OCI-LY7 (cell line): ENCODE measurements at regions not wholly inside any gene's neighbourhood (a gene's known extent, or its start where the extent isn't known, plus 50 kb on each side); places are given as distances from the start of the nearest gene placed in this dataset.

Experiments used
- BruUV-seq: library from RNA; stranded (reverse); fragments of 400-500 nt; replicated peaks from 2 replicates; lab custom pipeline; 2021; lab: Mats Ljungman, UMichigan
- CTCF ChIA-PET: fragments of 300-600 bp; sonication (Branson Sonifier 250); formaldehyde crosslinking; loops from one replicate; lab custom pipeline; 2022; ENCODE audit warnings: antibody characterized with exemption; ENCODE audit not compliant: unreplicated experiment; lab: Charles Lee
- POLR2A ChIA-PET: fragments of 300-600 bp; sonication (Branson Sonifier 250); formaldehyde crosslinking; loops from one replicate; lab custom pipeline; 2022; ENCODE audit warnings: antibody characterized with exemption; lab: Charles Lee
- DNase-seq: peaks from one replicate; pipeline ENCODE4 v3.0.0-alpha.2; 2015; ENCODE audit warnings: low spot score
- H2AFZ ChIP-seq: fragments of 200-600 bp; sonication (generic), shearing (Covaris generic); 2 replicates; pipeline ENCODE4 v1.6.1; 2014; ENCODE audit warnings: mild to moderate bottlenecking, antibody characterized with exemption, low read length, moderate library complexity
- H3K27ac ChIP-seq: fragments of 200-600 bp; sonication (generic); 2 replicates; pipeline ENCODE4 v1.5.1; 2014; ENCODE audit warnings: mixed run types, low read depth, mild to moderate bottlenecking, moderate library complexity, low read length, inconsistent platforms; ENCODE audit not compliant: poor library complexity, severe bottlenecking
- H3K36me3 ChIP-seq: fragments of 200-600 bp; sonication (generic); 2 replicates; pipeline ENCODE4 v1.6.1; 2014; ENCODE audit warnings: mild to moderate bottlenecking, antibody characterized with exemption, low read length, moderate library complexity, mixed read lengths; ENCODE audit not compliant: insufficient read depth
- H3K4me1 ChIP-seq: fragments of 200-600 bp; sonication (generic); 2 replicates; pipeline ENCODE4 v1.5.1; 2014; ENCODE audit warnings: mild to moderate bottlenecking, low read length; ENCODE audit not compliant: insufficient read depth, poor library complexity, severe bottlenecking
- H3K4me2 ChIP-seq: fragments of 200-600 bp; sonication (generic); 2 replicates; pipeline ENCODE4 v1.6.1; 2014; ENCODE audit warnings: mild to moderate bottlenecking, low read length
- H3K4me3 ChIP-seq: fragments of 200-600 bp; sonication (generic); 2 replicates; pipeline ENCODE4 v1.5.1; 2014; ENCODE audit warnings: mild to moderate bottlenecking, low read depth, low read length; ENCODE audit not compliant: poor library complexity, severe bottlenecking
- H3K79me2 ChIP-seq: fragments of 200-600 bp; sonication (generic); 2 replicates; pipeline ENCODE4 v1.6.1; 2016; ENCODE audit warnings: low read depth, mild to moderate bottlenecking, low read length, moderate library complexity, mixed read lengths; ENCODE audit not compliant: insufficient read depth
- H3K9me2 ChIP-seq: fragments of 200-600 bp; sonication (generic); 2 replicates; pipeline ENCODE4 v1.6.1; 2016; ENCODE audit warnings: mild to moderate bottlenecking, low read length, mixed read lengths; ENCODE audit not compliant: insufficient read depth
- H3K9me3 ChIP-seq: fragments of 200-600 bp; sonication (generic); 2 replicates; pipeline ENCODE4 v1.6.1; 2014; ENCODE audit warnings: mild to moderate bottlenecking, mixed run types, low read length, mixed read lengths
- H4K20me1 ChIP-seq: fragments of 200-600 bp; sonication (generic); 2 replicates; pipeline ENCODE4 v1.6.1; 2014; ENCODE audit warnings: mild to moderate bottlenecking, antibody characterized with exemption, low read length, moderate library complexity, mixed read lengths; ENCODE audit not compliant: insufficient read depth
- EZH2phosphoT487 ChIP-seq: fragments of 200-600 bp; sonication (generic); IDR thresholded peaks from 2 replicates; pipeline ENCODE4 v1.6.1; 2018; ENCODE audit warnings: low read depth, borderline replicate concordance, mild to moderate bottlenecking, mixed run types, antibody characterized with exemption, low read length, moderate library complexity, mixed read lengths
- intact Hi-C: fragments of 100-400 bp; cut with micrococcal nuclease; formaldehyde crosslinking; loops from one replicate; pipeline ENCODE4 v1.10.0; 2022; ENCODE audit not compliant: unreplicated experiment
- TF ChIP-seq, protein P1 (sequence below): fragments of 200-600 bp; sonication (generic); conservative IDR thresholded peaks from 2 replicates; pipeline ENCODE4 v1.5.1; 2014; ENCODE audit warnings: mild to moderate bottlenecking, antibody characterized with exemption, low read length, moderate library complexity, mixed read lengths

GRCh38 chr4:8699063-8699385, 106.5 kb downstream of the CPZ start:
- Histone ChIP-seq H3K79me2 (no peaks in the 10 kb centered on the region), H4K20me1 (no peaks in the 10 kb centered on the region), H3K9me2 (no peaks in the 10 kb centered on the region), H3K36me3 (no peaks in the 10 kb centered on the region), H3K4me1 (no peaks in the 10 kb centered on the region), H3K27ac (no peak overlapping the region), H2AFZ (no peak overlapping the region), H3K4me2 (no peak overlapping the region), H3K9me3 (no peaks in the 10 kb centered on the region), H3K4me3 (no peak overlapping the region)
- DNase-seq = no peak
- intact Hi-C loops = no loop called here
- BruUV-seq = no TSS peak
- ChIA-PET POLR2A (no interaction called here), CTCF (no interaction called here)
- TF ChIP-seq, protein P1, sequence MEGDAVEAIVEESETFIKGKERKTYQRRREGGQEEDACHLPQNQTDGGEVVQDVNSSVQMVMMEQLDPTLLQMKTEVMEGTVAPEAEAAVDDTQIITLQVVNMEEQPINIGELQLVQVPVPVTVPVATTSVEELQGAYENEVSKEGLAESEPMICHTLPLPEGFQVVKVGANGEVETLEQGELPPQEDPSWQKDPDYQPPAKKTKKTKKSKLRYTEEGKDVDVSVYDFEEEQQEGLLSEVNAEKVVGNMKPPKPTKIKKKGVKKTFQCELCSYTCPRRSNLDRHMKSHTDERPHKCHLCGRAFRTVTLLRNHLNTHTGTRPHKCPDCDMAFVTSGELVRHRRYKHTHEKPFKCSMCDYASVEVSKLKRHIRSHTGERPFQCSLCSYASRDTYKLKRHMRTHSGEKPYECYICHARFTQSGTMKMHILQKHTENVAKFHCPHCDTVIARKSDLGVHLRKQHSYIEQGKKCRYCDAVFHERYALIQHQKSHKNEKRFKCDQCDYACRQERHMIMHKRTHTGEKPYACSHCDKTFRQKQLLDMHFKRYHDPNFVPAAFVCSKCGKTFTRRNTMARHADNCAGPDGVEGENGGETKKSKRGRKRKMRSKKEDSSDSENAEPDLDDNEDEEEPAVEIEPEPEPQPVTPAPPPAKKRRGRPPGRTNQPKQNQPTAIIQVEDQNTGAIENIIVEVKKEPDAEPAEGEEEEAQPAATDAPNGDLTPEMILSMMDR = no peak
- no peak for TF ChIP-seq EZH2phosphoT487

DNA sequence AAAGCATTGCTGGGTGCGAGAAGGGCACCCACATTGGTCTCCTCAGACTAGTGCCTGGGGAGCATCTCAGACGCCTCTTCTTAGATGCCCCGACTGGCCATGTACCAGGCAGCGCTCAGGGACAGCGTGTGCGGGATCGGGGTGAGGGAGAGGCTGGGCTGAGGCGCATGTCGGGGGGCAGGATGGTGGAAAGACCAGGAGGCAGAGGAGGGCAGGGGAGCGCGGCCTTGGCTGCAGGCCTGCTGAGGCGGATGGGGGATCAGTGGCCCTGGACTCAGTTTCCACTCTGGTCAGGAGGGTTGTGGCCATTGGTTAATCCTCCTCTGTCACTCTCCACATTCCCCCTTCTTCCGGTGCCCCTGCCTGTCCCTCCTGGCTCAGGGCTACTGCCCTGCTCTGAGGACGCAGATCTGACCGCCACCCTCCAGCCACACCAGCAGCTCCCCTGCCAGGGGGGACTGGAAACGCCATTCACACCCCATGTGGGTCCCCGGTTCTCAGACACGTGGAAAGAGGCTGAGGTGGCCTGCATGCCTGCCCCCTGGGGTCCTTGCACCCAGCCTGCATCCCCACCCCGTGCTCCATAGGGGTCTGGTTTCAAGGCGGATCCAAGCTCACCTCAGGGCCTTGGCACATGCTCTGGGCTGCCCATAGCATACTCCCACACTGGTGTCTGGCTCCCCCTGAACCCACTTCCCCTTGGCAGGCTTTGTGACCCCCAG, 105.9 kb downstream of the CPZ start:
- TF ChIP-seq, protein P1 = no peak
- TF ChIP-seq EZH2phosphoT487 = no peak
- no peaks in the 10 kb centered on the region for H3K9me3 ChIP-seq
- no peaks in the 10 kb centered on the region for H3K79me2 ChIP-seq
- intact Hi-C loops = no loop called here
- H4K20me1 ChIP-seq = no peaks in the 10 kb centered on the region
- POLR2A ChIA-PET = no interaction called here
- DNase-seq = no peak
- H2AFZ ChIP-seq = no peak overlapping the region
- BruUV-seq = no TSS peak
- no peak overlapping the region for H3K27ac ChIP-seq
- H3K36me3 ChIP-seq = no peaks in the 10 kb centered on the region
- H3K4me3 ChIP-seq = no peak overlapping the region
- no peaks in the 10 kb centered on the region for H3K9me2 ChIP-seq
- H3K4me2 ChIP-seq = no peak overlapping the region
- CTCF ChIA-PET = no interaction called here
- no peaks in the 10 kb centered on the region for H3K4me1 ChIP-seq

DNA sequence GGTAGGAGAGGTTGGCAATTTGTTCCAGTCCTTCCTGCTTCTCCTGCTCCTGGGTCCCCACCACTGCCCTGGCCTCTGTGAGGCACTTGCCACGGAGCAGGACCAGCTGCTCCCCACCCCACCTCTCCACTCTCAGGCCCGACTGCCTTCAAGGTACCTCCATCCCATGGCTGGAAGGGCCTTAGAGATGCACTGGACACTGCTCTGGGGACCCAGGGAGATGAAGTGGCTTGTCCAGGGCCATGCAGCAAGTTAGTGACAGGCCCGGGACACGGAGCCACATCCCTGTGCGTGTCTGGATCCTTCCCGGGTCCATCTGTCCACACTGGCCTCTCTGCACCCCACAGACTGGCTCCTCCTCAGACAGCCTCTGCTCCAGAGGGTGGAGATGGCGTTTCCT, 105.3 kb downstream of the CPZ start:
- Histone ChIP-seq H3K4me1 (no peaks in the 10 kb centered on the region), H3K36me3 (no peaks in the 10 kb centered on the region), H3K27ac (no peak overlapping the region), H3K79me2 (no peaks in the 10 kb centered on the region), H3K9me2 (no peaks in the 10 kb centered on the region), H3K4me3 (no peak overlapping the region), H3K9me3 (no peaks in the 10 kb centered on the region), H2AFZ (no peak overlapping the region), H4K20me1 (no peaks in the 10 kb centered on the region), H3K4me2 (no peak overlapping the region)
- no peak for DNase-seq
- intact Hi-C loops = no loop called here
- no peak for TF ChIP-seq EZH2phosphoT487
- TF ChIP-seq, protein P1 = no peak
- ChIA-PET POLR2A (no interaction called here), CTCF (no interaction called here)
- no TSS peak for BruUV-seq
